GM21786 (cell line): ENCODE measurements at regions not wholly inside any gene's neighbourhood (a gene's known extent, or its start where the extent isn't known, plus 50 kb on each side); places are given as distances from the start of the nearest gene placed in this dataset.
"Not testable (repeated sequence)": the region's sequence is repeated elsewhere in the genome, so short reads cannot be mapped to it uniquely, and the experiment has no call there.

ENCODE experiments used
- ATAC-seq: cut with Tn5 transposase; IDR thresholded peaks from one replicate; pipeline ENCODE4 v1.9.1; 2021; ENCODE audit not compliant: unreplicated experiment

DNA sequence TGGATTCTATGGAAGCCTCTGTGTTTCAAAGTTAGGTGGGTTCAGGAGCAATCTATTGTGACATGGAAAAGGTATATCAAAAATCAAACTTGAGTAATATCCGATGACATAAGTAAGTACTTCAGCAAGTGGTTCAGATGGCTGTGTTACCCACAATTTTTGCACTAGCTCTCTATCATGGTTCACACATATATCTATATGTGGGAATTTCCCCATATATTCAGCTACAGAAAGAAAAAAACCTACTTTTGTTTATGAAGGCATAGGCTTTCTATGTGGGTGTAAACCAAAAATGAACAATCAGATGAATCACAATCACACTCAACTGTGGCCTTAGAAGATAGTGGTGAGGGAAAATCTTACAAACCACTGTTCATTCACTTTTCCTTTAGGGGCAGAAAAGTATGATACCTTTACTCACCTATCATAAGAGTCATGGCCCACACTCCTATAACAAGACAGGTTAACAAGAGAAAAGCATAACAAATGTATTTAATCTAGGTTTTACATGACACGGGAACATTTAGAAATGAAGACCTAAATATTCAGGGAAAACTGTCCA is 449.6 kb upstream of the HTR1E start:
- no peak for ATAC-seq

DNA sequence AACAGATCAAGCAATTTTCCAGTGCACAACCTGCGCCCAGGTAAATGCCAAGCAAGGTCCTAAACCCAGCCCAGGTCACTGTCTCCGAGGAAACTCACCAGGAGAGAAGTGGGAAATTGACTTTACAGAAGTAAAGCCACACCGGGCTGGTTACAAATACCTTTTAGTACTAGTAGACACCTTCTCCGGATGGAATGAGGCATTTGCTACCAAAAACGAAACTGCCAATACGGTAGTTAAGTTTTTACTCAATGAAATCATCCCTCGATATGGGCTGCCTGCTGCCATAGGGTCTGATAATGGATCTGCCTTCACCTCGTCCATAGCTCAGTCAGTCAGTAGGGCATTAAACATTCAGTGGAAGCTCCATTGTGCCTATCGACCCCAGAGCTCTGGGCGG is 459.0 kb upstream of the HTR1E start:
- ATAC-seq = not testable (repeated sequence)

DNA sequence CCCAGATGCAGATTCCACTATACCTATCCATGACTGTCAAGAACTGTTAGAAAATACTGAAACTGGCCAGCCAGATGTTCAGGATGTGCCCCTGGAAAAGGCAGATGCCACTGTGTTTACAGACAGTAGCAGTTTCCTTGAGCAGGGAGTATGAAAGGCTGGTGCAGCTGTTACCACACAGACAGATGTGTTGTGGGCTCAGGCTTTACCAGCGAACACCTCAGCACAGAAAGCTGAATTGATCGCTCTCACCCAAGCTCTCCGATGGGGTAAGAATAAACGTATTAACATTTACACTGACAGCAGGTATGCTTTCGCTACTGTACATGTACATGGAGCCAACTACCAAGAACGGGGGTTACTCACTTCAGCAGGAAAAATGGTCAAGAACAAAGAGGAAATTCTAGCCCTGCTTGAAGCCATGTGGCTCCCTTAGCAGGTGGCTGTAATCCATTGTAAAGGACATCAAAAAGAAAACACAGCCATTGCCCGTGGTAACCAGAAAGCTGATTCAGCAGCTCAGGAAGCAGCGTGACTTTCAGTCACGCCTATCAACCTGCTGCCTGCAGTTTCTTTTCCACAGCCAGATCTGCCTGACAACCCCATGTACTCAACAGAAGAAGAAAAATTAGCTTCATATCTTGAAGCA is 459.7 kb upstream of the HTR1E start:
- ATAC-seq = no peak

DNA sequence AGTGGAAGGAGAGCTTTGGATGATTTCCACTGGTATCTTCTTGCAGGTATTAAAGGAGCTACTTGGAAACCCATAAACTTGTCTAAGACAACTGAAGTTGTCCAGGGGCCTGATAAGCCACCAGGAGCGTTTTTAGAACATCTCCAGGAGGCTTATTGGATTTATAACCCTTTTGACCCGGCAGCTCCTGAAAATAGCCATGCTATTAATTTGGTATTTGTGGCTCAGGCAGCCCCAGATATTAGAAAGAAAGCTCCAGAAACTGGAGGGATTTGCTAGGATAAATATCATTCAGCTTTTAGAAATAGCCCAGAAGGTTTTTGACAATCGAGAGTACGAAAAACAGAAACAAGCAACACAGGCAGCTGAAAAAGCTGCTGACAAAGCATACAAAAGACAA is 461.0 kb upstream of the HTR1E start:
- ATAC-seq = no peak

DNA sequence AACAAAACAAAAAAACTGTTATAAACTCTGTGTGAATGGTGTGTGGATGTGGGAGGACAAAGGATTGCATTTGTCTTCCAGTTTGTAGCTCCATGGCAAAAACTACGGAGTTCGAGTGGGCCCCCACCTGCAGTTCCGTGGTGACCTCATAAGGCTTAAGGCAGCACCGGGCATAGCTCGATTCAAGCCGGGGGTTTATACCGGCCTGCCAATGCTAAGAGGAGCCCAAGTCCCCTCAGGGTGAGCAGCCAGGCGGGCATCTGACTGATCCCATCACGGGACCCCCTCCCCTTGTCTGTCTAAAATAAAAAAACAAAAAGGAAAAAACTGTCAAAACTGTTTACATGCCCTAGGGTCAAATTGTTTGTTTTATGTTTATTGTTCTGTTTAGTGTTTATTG is 463.2 kb upstream of the HTR1E start:
- no peak for ATAC-seq

DNA sequence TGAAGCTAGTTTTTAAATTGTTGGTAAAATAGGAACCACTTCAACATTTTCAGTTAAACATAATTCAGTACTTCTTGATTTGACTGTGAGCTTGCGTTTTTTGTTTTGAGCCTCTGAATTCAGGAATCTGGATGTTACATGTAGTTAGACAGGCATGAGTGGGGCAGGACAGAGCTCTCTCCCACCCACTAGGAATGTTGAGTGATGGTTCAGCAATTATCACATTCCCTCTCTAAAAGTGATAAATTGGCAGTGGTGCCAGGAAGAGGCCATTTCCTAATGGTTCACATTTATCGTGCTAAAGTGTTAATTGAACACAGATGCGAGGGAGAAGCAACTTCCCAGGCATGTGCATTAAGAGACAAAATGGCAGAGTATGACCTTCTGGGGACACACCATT is 465.5 kb upstream of the HTR1E start:
- no peak for ATAC-seq

DNA sequence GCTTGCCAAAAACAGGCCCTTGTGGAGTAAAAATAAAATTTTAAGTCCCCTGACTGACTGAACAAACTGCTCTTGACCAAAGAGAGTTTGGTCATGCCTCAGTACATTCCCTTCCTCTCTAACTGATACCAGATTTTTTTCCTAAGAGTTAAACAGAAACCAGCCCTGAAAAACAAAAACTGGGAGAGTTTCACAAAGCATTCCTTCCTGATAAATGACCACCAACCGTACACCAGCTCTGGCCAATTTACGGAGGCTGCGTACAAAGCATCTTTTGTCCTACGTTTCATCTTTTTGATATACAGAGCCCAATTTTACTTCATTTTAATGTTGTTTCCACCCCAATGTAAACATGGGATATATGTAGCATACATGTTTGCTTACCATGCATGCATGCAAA is 477.4 kb upstream of the HTR1E start:
- no peak for ATAC-seq

DNA sequence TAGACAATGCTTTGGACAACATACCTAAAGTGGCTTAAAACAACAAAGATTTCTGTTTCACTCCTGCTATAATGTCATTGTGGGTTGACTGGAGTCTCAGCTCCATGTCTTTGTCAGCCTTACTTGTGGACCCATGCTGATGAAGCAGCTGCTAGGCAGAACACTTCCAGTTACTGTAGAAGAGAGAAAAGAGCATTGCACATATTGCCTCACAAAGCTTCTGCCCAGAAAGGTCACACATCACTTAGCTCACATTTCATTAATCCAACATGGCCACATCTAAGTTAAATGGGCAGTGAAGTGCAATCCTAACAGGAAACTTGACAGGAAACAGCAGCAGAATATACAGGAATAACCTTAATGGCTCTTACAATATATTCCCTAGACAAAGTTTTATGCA is 480.5 kb upstream of the HTR1E start:
- no peak for ATAC-seq

DNA sequence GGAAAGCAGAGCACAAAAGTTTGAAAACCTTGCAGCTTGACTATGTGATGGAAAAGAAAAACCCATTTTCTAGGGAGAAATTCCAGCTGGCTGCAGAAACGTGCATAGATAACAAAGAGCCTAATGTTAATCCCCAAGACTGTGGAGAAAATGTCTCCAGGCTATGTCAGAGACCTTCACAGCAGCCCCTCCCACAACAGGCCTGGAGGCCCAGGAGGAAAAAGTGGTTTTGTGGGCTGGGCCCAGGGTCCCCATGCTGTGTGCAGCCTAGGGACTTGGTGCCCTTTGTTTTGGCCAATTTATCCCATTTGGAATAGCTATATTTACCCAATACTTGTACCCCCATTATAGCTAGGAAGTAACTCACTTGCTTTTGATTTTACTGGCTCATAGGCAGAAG is 484.1 kb upstream of the HTR1E start:
- ATAC-seq = no peak

DNA sequence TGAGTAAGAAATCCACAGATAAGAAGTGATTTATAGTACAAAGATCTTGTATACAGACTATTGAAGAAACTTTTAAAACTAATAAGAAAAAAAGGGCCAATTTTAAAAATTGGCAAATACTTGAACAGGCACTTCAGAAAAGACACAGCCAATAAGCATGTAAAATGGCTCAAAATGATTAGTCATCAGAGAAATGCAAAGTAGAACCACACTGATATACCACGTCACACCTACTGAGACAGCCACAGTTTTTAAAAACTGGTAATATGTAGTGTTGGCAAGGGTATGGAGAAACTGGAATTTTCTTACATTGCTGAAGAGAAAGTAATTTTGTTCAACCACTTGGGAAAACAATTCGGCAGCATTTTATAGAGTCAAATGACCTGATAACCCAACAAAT is 488.9 kb upstream of the HTR1E start:
- no peak for ATAC-seq

DNA sequence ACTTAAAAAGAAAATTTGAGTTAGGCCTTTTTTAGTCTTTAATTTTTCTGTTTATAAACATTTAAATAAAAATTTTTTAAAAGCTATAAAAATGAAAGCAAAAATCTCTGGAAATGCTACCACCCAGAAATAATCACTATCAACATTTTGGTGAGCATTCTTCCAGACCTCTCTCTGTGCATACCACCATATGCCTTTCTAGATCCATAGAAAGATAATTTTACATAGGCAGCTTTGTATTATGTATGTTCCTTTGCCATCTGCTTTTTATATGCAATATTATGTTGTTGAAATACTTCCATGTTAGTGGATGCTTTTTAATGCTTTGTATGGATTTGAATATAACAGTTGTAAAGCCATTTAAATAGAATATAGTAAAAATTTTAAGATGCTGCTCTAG is 496.7 kb upstream of the HTR1E start:
- ATAC-seq = no peak

DNA sequence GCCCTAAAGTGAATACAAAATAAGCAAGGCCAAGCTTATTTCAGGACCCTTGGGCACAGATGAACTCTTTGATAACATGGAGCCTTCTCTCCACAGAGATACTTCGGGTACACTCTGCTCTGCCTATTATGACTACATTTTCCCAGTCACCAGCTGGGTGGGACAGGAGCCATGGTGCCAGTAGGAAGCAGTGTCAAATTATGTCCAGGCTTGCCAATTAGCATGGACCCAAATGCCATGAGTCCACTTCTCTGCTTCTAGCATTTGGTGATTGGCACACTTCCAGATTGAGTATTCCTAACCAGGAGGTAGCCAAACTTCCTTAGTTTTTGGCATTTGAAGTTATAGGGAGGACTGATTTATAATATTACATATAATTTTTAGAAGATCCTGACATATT is 513.8 kb upstream of the HTR1E start:
- ATAC-seq = no peak

DNA sequence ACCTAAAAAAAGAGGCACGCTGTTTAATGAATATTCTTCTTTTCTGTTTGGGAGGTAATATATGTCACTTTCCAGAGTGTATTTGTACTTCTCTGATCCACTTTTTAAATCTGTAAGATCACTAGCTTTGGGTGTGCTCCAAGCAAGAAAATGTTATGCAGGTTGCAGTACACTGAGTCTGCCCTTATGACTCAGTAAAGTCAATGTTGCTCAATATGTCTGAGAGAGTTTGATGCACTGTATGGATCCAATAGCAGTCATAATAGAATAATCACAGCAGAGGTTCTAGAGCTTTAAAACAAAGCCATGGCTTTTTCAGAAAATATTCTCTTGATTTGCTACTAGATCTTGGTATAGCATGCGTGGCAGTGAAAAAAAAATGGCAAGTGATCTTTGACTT is 525.3 kb upstream of the HTR1E start:
- ATAC-seq = no peak

DNA sequence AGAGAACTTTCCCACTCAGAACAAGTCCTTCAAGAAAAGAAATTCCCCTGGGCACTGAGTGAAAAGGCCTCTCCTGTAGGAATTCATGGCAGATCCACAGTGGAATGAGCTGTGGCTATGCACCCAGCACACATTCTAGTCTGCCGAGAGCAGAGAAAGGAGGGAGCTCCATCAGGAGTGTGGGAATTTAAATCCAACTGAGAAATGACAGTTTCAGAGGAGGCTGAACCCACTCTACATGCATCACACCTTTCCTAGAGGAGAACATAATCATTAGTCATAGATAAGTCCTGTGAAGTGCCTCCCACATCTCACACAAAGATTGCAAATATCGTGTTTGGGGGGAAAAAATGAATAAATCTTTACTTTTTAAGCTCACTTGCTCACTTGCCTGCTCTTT is 530.2 kb upstream of the HTR1E start:
- ATAC-seq = no peak

DNA sequence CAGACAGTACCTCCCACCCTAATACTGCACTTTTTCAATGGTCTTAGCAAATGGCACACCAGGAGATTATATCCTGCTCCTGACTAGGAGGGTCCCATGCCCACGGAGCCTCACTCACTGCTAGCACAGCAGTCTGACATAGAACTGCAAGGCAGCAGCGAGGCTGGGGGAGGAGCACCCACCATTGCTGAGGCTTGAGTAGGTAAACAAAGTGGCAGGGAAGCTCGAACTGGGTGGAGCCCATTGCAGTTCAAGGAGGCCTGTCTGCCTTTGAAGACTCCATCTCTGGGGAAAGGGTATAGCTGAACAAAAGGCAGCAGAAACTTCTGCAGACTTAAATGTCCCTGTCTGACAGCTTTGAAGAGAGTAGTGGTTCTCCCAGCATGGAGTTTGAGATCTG is 544.5 kb upstream of the HTR1E start:
- ATAC-seq = not testable (repeated sequence)

DNA sequence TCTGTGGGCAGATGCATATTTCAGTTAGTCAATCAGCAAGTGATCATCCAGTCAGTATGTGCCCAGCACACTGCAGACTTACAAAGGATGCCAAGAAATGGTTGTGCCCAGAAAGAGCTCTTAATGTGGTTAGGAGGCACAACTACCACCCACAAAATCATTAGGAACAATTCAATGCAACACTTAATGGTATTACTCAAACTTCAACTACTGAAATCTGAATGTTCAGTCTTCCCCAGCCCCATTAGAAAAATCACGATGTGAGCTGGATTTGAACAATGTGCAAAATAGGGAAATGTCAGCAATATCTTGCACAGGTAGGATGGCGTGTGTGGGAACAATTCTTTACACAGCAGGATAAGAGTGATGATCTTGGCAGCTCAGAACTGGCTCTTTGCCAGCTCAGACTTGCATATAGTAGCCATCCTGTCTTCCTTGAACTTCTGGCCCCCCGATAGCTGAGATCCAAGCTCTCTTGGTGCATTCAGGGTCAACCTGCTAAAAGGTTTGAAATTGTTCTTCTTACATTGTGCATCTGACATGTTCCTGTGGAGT is 556.7 kb upstream of the HTR1E start:
- ATAC-seq = no peak

DNA sequence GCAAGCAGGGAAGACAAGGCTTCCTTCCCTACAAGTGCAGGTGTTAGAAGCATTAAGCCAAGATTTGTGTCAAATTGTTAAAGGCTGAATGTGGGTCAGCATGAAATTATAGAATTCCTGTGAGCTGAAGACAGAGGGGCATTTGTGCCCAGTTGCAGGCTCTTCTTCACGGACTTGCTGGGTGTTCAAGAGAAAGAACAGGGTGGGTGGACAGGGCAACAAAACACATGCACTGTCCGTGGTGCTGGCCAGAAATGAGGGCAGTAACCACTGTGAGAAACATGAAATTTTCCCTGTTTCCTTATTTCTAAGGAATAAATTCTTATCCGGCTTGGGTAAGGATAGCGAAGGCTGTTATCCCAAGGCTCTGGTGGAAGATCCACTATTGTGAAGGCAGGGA is 579.5 kb upstream of the HTR1E start:
- no peak for ATAC-seq

DNA sequence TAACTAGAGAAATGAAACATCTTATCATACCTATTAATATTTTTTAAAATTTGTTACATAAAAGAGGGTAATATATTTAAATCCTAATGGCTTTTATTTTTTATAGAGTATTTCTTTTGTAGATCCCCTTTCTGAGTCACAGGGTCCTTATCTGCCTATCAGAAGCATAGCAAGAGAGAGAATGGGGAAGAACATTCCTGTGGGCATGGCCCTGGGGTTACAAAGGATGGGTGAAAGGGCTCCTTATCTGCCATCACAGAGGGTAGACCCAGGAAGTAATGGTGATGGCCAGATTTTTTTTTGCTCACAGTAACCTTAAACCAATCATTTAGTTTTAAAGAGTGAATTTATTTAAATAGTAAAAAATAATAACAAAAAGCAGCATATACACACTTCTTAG is 582.1 kb upstream of the HTR1E start:
- ATAC-seq = no peak

DNA sequence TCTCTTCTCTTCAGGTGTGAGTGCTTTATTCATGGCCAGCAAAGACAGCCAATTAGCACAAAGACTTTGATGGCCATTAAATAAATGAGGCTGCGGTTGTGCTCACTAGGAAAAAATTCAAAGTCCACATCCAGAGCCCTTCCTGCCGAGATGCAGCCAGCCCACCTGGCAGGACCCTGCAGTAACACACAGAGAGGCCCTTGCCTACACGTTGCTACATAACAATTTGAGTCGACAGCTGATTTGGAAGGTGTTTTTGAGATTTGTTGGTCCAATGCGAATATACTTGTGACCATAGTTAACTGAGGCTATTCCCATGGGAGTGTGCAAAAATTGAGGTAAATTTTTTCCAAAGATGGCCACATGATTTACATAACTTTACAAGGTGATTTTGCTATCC is 605.4 kb upstream of the HTR1E start:
- no peak for ATAC-seq

DNA sequence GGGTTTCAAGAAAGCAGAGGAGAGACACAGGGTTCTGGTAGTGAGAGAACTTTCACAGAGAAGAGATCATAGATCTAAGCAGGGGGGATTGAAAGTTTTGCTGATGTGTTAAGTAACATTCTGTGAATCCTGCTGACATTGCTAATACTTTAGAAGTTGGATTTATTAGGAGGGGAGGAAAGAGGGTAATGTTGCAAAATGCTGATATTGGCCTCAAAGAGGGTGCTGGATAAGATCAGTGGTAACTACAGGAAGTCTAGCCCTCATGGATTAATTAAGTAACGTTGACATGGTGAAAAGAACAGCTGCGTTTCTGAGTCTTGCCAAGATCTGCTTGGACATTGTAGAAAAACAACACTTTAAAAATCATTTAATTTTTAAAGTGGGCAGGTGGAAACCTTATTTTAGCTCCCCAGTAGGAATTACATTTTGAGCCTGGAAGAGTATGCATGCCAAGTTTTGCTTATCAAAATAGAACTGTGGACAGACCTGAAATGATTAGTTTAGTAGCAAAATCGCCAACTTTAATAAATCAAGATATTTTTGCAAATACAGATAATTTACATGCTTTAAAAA is 606.0 kb upstream of the HTR1E start:
- no peak for ATAC-seq

DNA sequence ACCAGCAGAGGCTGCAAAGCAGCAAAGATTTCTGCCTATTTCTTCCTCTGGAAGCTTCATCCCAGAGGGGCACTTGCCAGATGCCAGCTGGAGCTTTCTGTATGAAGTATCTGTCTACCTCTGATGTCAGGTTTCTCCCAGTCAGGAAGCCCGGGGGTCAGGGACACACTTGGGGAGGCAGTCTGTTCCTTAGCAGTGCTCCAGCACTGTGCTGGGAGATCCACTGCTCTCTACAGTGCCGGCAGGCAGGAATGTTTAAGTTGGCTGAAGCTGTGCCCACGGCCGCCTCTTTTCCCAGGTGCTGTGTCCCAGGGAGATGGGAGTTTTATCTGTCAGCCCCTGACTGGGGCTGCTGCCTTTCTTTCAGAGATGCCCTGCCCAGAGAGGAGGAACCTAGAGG is 631.1 kb upstream of the HTR1E start:
- no peak for ATAC-seq

DNA sequence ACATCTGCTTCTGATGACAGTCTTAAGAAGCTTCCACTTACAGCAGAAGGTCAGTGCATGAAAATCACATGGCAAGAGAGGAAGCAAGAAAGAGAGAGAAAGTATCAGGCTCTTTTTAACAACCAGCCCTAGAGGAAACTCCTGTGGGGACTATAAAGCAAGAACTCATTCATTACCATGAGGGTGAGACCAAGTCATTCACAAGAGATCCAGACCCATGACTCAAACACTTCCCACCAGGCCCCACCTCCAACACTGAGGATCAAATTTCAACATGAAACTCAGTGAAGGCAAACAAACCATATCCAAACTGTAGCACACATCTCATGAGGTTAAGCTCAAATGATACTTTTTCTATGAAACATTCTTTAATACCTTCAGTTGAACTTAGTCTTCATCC is 643.2 kb upstream of the SYNCRIP start:
- ATAC-seq = no peak
